Astrocyte (in vitro differentiated cells and primary cell): ENCODE measurements at regions not wholly inside any gene's neighbourhood (a gene's known extent, or its start where the extent isn't known, plus 50 kb on each side); places are given as distances from the start of the nearest gene placed in this dataset.

Source experiments
- DNase-seq: peaks from one replicate; pipeline ENCODE4 v3.0.0-alpha.2; 2010; ENCODE audit warnings: low read depth
- FAIRE-seq: peaks from 2 replicates; lab custom pipeline; 2011; peaks lifted over from hg19 to GRCh38; lab: Jason Lieb, UNC
- H2AFZ ChIP-seq: 2 replicates; pipeline ENCODE4 v1.6.0; 2012; ENCODE audit warnings: low read depth, low read length, inconsistent platforms
- H3K27ac ChIP-seq: 2 replicates; pipeline ENCODE4 v1.5.1; 2011; ENCODE audit warnings: low read depth, low read length, inconsistent platforms
- H3K27me3 ChIP-seq: 2 replicates; pipeline ENCODE4 v1.6.0; 2011; ENCODE audit warnings: low read length, inconsistent platforms; ENCODE audit not compliant: insufficient read depth
- H3K36me3 ChIP-seq: 2 replicates; pipeline ENCODE4 v1.5.1; 2011; ENCODE audit warnings: low read length, inconsistent platforms; ENCODE audit not compliant: insufficient read depth
- H3K4me1 ChIP-seq: 2 replicates; pipeline ENCODE4 v1.5.1; 2011; ENCODE audit warnings: low read length, inconsistent platforms; ENCODE audit not compliant: insufficient read depth
- H3K4me2 ChIP-seq: 2 replicates; pipeline ENCODE4 v1.6.0; 2012; ENCODE audit warnings: low read length, inconsistent platforms
- H3K4me3 ChIP-seq: 2 replicates; pipeline ENCODE4 v1.5.1; 2011; ENCODE audit warnings: low read depth, mild to moderate bottlenecking, low read length, inconsistent platforms; ENCODE audit not compliant: insufficient read depth
- H3K79me2 ChIP-seq: 2 replicates; pipeline ENCODE4 v1.6.0; 2012; ENCODE audit warnings: mild to moderate bottlenecking, low read length, inconsistent platforms; ENCODE audit not compliant: insufficient read depth
- H3K9ac ChIP-seq: 2 replicates; pipeline ENCODE4 v1.6.0; 2012; ENCODE audit warnings: mild to moderate bottlenecking, low read length, inconsistent platforms
- H3K9me3 ChIP-seq: 2 replicates; pipeline ENCODE4 v1.5.1; 2012; ENCODE audit warnings: low read depth, mild to moderate bottlenecking, low read length, inconsistent platforms; ENCODE audit not compliant: insufficient read depth
- H4K20me1 ChIP-seq: 2 replicates; pipeline ENCODE4 v1.6.0; 2012; ENCODE audit warnings: low read length, inconsistent platforms; ENCODE audit not compliant: insufficient read depth
- H3K27ac Mint-ChIP-seq: one replicate; pipeline ENCODE4 v1.8.0; 2021; ENCODE audit warnings: mild to moderate bottlenecking, mixed read lengths; ENCODE audit not compliant: unreplicated experiment
- H3K27me3 Mint-ChIP-seq: one replicate; pipeline ENCODE4 v1.8.0; 2021; ENCODE audit warnings: low read depth, mixed read lengths; ENCODE audit not compliant: unreplicated experiment
- H3K36me3 Mint-ChIP-seq: one replicate; pipeline ENCODE4 v1.8.0; 2021; ENCODE audit warnings: low read depth, mixed read lengths; ENCODE audit not compliant: unreplicated experiment
- H3K4me1 Mint-ChIP-seq: one replicate; pipeline ENCODE4 v1.8.0; 2021; ENCODE audit warnings: low read depth, mixed read lengths; ENCODE audit not compliant: unreplicated experiment
- H3K4me3 Mint-ChIP-seq: one replicate; pipeline ENCODE4 v1.8.0; 2021; ENCODE audit warnings: mild to moderate bottlenecking, moderate library complexity, mixed read lengths; ENCODE audit not compliant: unreplicated experiment
- H3K9me3 Mint-ChIP-seq: one replicate; pipeline ENCODE4 v1.8.0; 2021; ENCODE audit warnings: mild to moderate bottlenecking, mixed read lengths; ENCODE audit not compliant: unreplicated experiment
- CTCF ChIP-seq: IDR thresholded peaks from 2 replicates; pipeline ENCODE4 v1.5.1; 2011; ENCODE audit warnings: low read depth, mild to moderate bottlenecking, inconsistent platforms, low read length, moderate library complexity; ENCODE audit not compliant: insufficient read depth
- EZH2 ChIP-seq: IDR thresholded peaks from 2 replicates; pipeline ENCODE4 v1.6.1; 2012; ENCODE audit warnings: mild to moderate bottlenecking, low read length, inconsistent platforms; ENCODE audit not compliant: insufficient read depth

GRCh38 chr15:37452498-37452897 is 352.1 kb upstream of the MEIS2 start:
- Histone ChIP-seq H3K9me3 (no peaks in the 10 kb centered on the region), H3K36me3 (no peaks in the 10 kb centered on the region), H3K27me3 (no peaks in the 10 kb centered on the region), H3K79me2 (no peaks in the 10 kb centered on the region), H2AFZ (no peak overlapping the region), H3K9ac (no peak overlapping the region), H3K4me3 (no peak overlapping the region), H3K27ac (no peak overlapping the region), H4K20me1 (no peaks in the 10 kb centered on the region), H3K4me2 (no peak overlapping the region), H3K4me1 (no peaks in the 10 kb centered on the region)
- H3K4me3 Mint-ChIP-seq = no peak overlapping the region
- no peak for TF ChIP-seq CTCF
- TF ChIP-seq EZH2 = no peak
- H3K36me3 Mint-ChIP-seq = no peaks in the 10 kb centered on the region
- H3K27ac Mint-ChIP-seq = no peak overlapping the region
- no peaks in the 10 kb centered on the region for H3K4me1 Mint-ChIP-seq
- H3K27me3 Mint-ChIP-seq = no peaks in the 10 kb centered on the region
- DNase-seq (no peak), FAIRE-seq (no peak)
- H3K9me3 Mint-ChIP-seq = peaks cover 9% of the 10 kb centered on the region

- Histone ChIP-seq H3K4me1 (no peaks in the 10 kb centered on the region), H3K27me3 (no peaks in the 10 kb centered on the region), H2AFZ (no peak overlapping the region), H4K20me1 (no peaks in the 10 kb centered on the region), H3K36me3 (no peaks in the 10 kb centered on the region), H3K79me2 (no peaks in the 10 kb centered on the region), H3K9ac (no peak overlapping the region), H3K4me2 (no peak overlapping the region), H3K9me3 (no peaks in the 10 kb centered on the region), H3K27ac (no peak overlapping the region), H3K4me3 (no peak overlapping the region)
- Mint-ChIP-seq H3K4me1 (no peaks in the 10 kb centered on the region), H3K36me3 (no peaks in the 10 kb centered on the region), H3K9me3 (peaks cover 3% of the 10 kb centered on the region), H3K4me3 (no peak overlapping the region), H3K27ac (no peak overlapping the region), H3K27me3 (no peaks in the 10 kb centered on the region)
- TF ChIP-seq CTCF (no peak), EZH2 (no peak)
- DNase-seq (no peak), FAIRE-seq (no peak)
These were observed 380.1 kb upstream of the MEIS2 start for GRCh38 chr15:37480482-37480881.

GRCh38 chr15:37481126-37481525 is 380.8 kb upstream of the MEIS2 start:
- Histone ChIP-seq H3K9me3 (no peaks in the 10 kb centered on the region), H3K79me2 (no peaks in the 10 kb centered on the region), H3K27me3 (no peaks in the 10 kb centered on the region), H3K4me1 (no peaks in the 10 kb centered on the region), H4K20me1 (no peaks in the 10 kb centered on the region), H3K9ac (no peak overlapping the region), H3K36me3 (no peaks in the 10 kb centered on the region), H2AFZ (no peak overlapping the region), H3K4me3 (no peak overlapping the region), H3K4me2 (no peak overlapping the region), H3K27ac (no peak overlapping the region)
- no peak for DNase-seq
- H3K36me3 Mint-ChIP-seq = no peaks in the 10 kb centered on the region
- H3K9me3 Mint-ChIP-seq = peaks cover 3% of the 10 kb centered on the region
- TF ChIP-seq CTCF (no peak), EZH2 (no peak)
- no peaks in the 10 kb centered on the region for H3K27me3 Mint-ChIP-seq
- H3K4me1 Mint-ChIP-seq = no peaks in the 10 kb centered on the region
- no peak overlapping the region for H3K27ac Mint-ChIP-seq
- FAIRE-seq = no peak
- H3K4me3 Mint-ChIP-seq = no peak overlapping the region
